A549 (cell line): ENCODE measurements at regions not wholly inside any gene's neighbourhood (a gene's known extent, or its start where the extent isn't known, plus 50 kb on each side); places are given as distances from the start of the nearest gene placed in this dataset.

Experiments used
- ATAC-seq, 2 experiments: fragments of 200-7000 bp in 1 of 2; fragments of >200 bp in 1 of 2; cut with Nextera tagmentation in 1 of 2; cut with Tn5 transposase in 1 of 2; 3 replicates each; pipeline versions ENCODE4 v1.8.0 to v1.9.1; 2018 to 2020; ENCODE audit warnings: mild to moderate bottlenecking in 1 of 2, moderate library complexity in 1 of 2
- CTCF ChIA-PET: fragments of 300-600 bp; sonication (Branson Sonifier 250); formaldehyde crosslinking; extraction: SDS; loops from one replicate; lab custom pipeline; 2021; ENCODE audit warnings: antibody characterized with exemption, inconsistent platforms; lab: Yijun Ruan, JAX
- POLR2A ChIA-PET: fragments of 350-600 bp; formaldehyde crosslinking; extraction: SDS; loops from one replicate; lab custom pipeline; 2021; ENCODE audit warnings: antibody characterized with exemption, inconsistent platforms; lab: Yijun Ruan, JAX
- DNase-seq, 2 experiments: peaks; one replicate each; pipeline versions ENCODE4 v3.0.0 to v3.0.0-alpha.2; 2011 to 2016; ENCODE audit warnings: low read depth in 1 of 2, low spot score in 1 of 2
- FAIRE-seq: peaks from 2 replicates; lab custom pipeline; 2011; peaks lifted over from hg19 to GRCh38; lab: Jason Lieb, UNC
- H3K27ac ChIP-seq, 2 experiments: fragments of >200 bp; sonication (Bioruptor Twin); formaldehyde crosslinking; 3 replicates each; pipeline ENCODE4 v1.5.1; 2016 to 2017
- H3K4me1 ChIP-seq: fragments of >200 bp; sonication (Bioruptor Twin); formaldehyde crosslinking; 3 replicates; pipeline ENCODE4 v1.6.1; 2016
- H3K4me2 ChIP-seq: fragments of >200 bp; sonication (Bioruptor Twin); formaldehyde crosslinking; 3 replicates; pipeline ENCODE4 v1.6.1; 2016
- H3K4me3 ChIP-seq: fragments of >200 bp; sonication (Bioruptor Twin); formaldehyde crosslinking; 3 replicates; pipeline ENCODE4 v1.5.1; 2016
- H3K9me3 ChIP-seq: fragments of >200 bp; sonication (Bioruptor Twin); formaldehyde crosslinking; 3 replicates; pipeline ENCODE4 v1.6.1; 2016
- ATOH8 ChIP-seq: fragments of 250-450 bp; sonication (Bioruptor Pico); IDR thresholded peaks from 2 replicates; pipeline ENCODE4 v1.5.0; 2020; ENCODE audit warnings: low read depth, mild to moderate bottlenecking, moderate library complexity
- BHLHE40 ChIP-seq: IDR thresholded peaks from 2 replicates; pipeline ENCODE4 v1.6.1; 2012; ENCODE audit warnings: low read depth, low read length, inconsistent platforms
- CBX2 ChIP-seq: fragments of 200-600 bp; sonication (generic); IDR thresholded peaks from 2 replicates; pipeline ENCODE4 v1.6.1; 2016; ENCODE audit warnings: low read depth, mild to moderate bottlenecking, borderline replicate concordance
- CEBPB ChIP-seq, 2 experiments: fragments of >200 bp in 1 of 2; sonication (Bioruptor Twin) in 1 of 2; formaldehyde crosslinking in 1 of 2; IDR thresholded peaks; 2 replicates each; pipeline ENCODE4 v1.6.1; 2012 to 2016
- CHD2 ChIP-seq: fragments of 150-350 bp; IDR thresholded peaks from 2 replicates; pipeline ENCODE4 v1.6.1; 2014; ENCODE audit warnings: low read length; ENCODE audit not compliant: partially characterized antibody
- CHD4 ChIP-seq: fragments of 200-600 bp; sonication (generic); IDR thresholded peaks from 2 replicates; pipeline ENCODE4 v1.6.1; 2016; ENCODE audit warnings: antibody characterized with exemption, mild to moderate bottlenecking, borderline replicate concordance
- E2F6 ChIP-seq: IDR thresholded peaks from 2 replicates; pipeline ENCODE4 v1.6.1; 2012; ENCODE audit warnings: low read depth, borderline replicate concordance
- HDAC2 ChIP-seq: fragments of 200-600 bp; sonication (generic); IDR thresholded peaks from 2 replicates; pipeline ENCODE4 v1.6.1; 2016
- HOXA7 ChIP-seq: fragments of 250-450 bp; sonication (Bioruptor Pico); IDR thresholded peaks from 2 replicates; pipeline ENCODE4 v1.5.0; 2020; ENCODE audit warnings: mild to moderate bottlenecking, moderate library complexity
- HOXB13 ChIP-seq: fragments of 250-450 bp; sonication (Bioruptor Pico); IDR thresholded peaks from 2 replicates; pipeline ENCODE4 v1.5.0; 2020; ENCODE audit warnings: low read depth, mild to moderate bottlenecking, moderate library complexity
- MAZ ChIP-seq: fragments of 150-350 bp; IDR thresholded peaks from 2 replicates; pipeline ENCODE4 v1.6.1; 2014; ENCODE audit warnings: antibody characterized with exemption, low read depth, low read length, borderline replicate concordance
- MYC ChIP-seq: IDR thresholded peaks from 2 replicates; pipeline ENCODE4 v1.6.1; 2012; ENCODE audit warnings: mild to moderate bottlenecking, inconsistent platforms, low read length, improper control_type of control experiment, borderline replicate concordance
- NPAS2 ChIP-seq: fragments of 250-450 bp; sonication (Bioruptor Pico); IDR thresholded peaks from 2 replicates; pipeline ENCODE4 v1.8.0; 2022; ENCODE audit warnings: mild to moderate bottlenecking, moderate library complexity, borderline replicate concordance
- NR3C1 ChIP-seq: fragments of >200 bp; sonication (Bioruptor Twin); formaldehyde crosslinking; IDR thresholded peaks from 3 replicates; pipeline ENCODE4 v1.6.1; 2017
- PHF8 ChIP-seq: fragments of 200-600 bp; sonication (generic); IDR thresholded peaks from 2 replicates; pipeline ENCODE4 v1.6.1; 2016; ENCODE audit warnings: low read depth, mild to moderate bottlenecking, antibody characterized with exemption, moderate library complexity, borderline replicate concordance
- POLR2A ChIP-seq: IDR thresholded peaks from 2 replicates; pipeline ENCODE4 v1.6.1; 2012; ENCODE audit warnings: mild to moderate bottlenecking, low read length
- RFX5 ChIP-seq: fragments of 450-650 bp; IDR thresholded peaks from 2 replicates; pipeline ENCODE4 v1.7.1; 2014; ENCODE audit warnings: antibody characterized with exemption, mild to moderate bottlenecking, moderate library complexity
- SREBF2 ChIP-seq: fragments of 450-650 bp; IDR thresholded peaks from 2 replicates; pipeline ENCODE4 v1.6.1; 2014; ENCODE audit warnings: mild to moderate bottlenecking, moderate library complexity
- TFCP2L1 ChIP-seq: fragments of 250-450 bp; sonication (Bioruptor Pico); IDR thresholded peaks from 2 replicates; pipeline ENCODE4 v1.5.0; 2021; ENCODE audit warnings: mild to moderate bottlenecking
- USF2 ChIP-seq: fragments of 450-650 bp; IDR thresholded peaks from 2 replicates; pipeline ENCODE4 v1.6.1; 2014; ENCODE audit warnings: antibody characterized with exemption
- ZNF302 ChIP-seq: fragments of 250-450 bp; sonication (Bioruptor Pico); IDR thresholded peaks from 2 replicates; pipeline ENCODE4 v1.9.0; 2021; ENCODE audit warnings: inconsistent platforms, mild to moderate bottlenecking, moderate library complexity
- WGBS: methylation state at CpG from one replicate; pipeline ENCODE4 v1.1.6; 2017; ENCODE audit errors: missing lambda C conversion rate; 5-methylcytosine and 5-hydroxymethylcytosine counted together
- TF ChIP-seq, protein P1 (sequence below): fragments of 200-600 bp; sonication (generic); IDR thresholded peaks from 2 replicates; pipeline ENCODE4 v1.6.1; 2016; ENCODE audit warnings: antibody characterized with exemption, mild to moderate bottlenecking, moderate library complexity

- H3K4me2 ChIP-seq: no peak overlapping the region
- POLR2A ChIA-PET: no interaction called here
- H3K27ac ChIP-seq: no peak overlapping the region
- H3K9me3 ChIP-seq: no peaks in the 10 kb centered on the region; the same call in 2 of the 3 replicates
- TF ChIP-seq PHF8: no peak
- no peak for TF ChIP-seq MYC
- TF ChIP-seq, protein P1, sequence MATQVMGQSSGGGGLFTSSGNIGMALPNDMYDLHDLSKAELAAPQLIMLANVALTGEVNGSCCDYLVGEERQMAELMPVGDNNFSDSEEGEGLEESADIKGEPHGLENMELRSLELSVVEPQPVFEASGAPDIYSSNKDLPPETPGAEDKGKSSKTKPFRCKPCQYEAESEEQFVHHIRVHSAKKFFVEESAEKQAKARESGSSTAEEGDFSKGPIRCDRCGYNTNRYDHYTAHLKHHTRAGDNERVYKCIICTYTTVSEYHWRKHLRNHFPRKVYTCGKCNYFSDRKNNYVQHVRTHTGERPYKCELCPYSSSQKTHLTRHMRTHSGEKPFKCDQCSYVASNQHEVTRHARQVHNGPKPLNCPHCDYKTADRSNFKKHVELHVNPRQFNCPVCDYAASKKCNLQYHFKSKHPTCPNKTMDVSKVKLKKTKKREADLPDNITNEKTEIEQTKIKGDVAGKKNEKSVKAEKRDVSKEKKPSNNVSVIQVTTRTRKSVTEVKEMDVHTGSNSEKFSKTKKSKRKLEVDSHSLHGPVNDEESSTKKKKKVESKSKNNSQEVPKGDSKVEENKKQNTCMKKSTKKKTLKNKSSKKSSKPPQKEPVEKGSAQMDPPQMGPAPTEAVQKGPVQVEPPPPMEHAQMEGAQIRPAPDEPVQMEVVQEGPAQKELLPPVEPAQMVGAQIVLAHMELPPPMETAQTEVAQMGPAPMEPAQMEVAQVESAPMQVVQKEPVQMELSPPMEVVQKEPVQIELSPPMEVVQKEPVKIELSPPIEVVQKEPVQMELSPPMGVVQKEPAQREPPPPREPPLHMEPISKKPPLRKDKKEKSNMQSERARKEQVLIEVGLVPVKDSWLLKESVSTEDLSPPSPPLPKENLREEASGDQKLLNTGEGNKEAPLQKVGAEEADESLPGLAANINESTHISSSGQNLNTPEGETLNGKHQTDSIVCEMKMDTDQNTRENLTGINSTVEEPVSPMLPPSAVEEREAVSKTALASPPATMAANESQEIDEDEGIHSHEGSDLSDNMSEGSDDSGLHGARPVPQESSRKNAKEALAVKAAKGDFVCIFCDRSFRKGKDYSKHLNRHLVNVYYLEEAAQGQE: no peak
- no peak for TF ChIP-seq ZNF302 (CRISPR knock-in tag)
- TF ChIP-seq RFX5: no peak
- no peak for TF ChIP-seq NR3C1
- TF ChIP-seq MAZ: no peak
- TF ChIP-seq POLR2A: no peak
- ATAC-seq (no peak), FAIRE-seq (no peak), DNase-seq (no peak)
- no peak overlapping the region for H3K4me3 ChIP-seq
- no peaks in the 10 kb centered on the region for H3K4me1 ChIP-seq
- CTCF ChIA-PET: no interaction called here
- WGBS: 47% methylated on average over 2 of the region's 2 CpGs
Measured at GRCh38 chr2:125318740-125319139, 1293.7 kb downstream of the CNTNAP5 start.

GRCh38 chr2:125324273-125324672 is 1299.2 kb downstream of the CNTNAP5 start:
- FAIRE-seq: no peak
- DNase-seq: no peak
- no peaks in the 10 kb centered on the region for H3K4me1 ChIP-seq
- no peak overlapping the region for H3K4me3 ChIP-seq
- no peak overlapping the region for H3K4me2 ChIP-seq
- ChIA-PET CTCF (no interaction called here), POLR2A (no interaction called here)
- TF ChIP-seq CHD4 (no peak), E2F6 (no peak), HDAC2 (no peak), CBX2 (no peak), CEBPB (IDR thresholded peaks at IDR 0.05) (no peak), MYC (no peak), TFCP2L1 (no peak), USF2 (no peak), SREBF2 (no peak), CHD2 (no peak), PHF8 (no peak), BHLHE40 (no peak), HOXA7 (CRISPR knock-in tag) (no peak), HOXB13 (no peak), NPAS2 (CRISPR knock-in tag) (no peak)
- H3K27ac ChIP-seq: no peak overlapping the region
- ATAC-seq: no peak
- H3K9me3 ChIP-seq: no peaks in the 10 kb centered on the region

DNA sequence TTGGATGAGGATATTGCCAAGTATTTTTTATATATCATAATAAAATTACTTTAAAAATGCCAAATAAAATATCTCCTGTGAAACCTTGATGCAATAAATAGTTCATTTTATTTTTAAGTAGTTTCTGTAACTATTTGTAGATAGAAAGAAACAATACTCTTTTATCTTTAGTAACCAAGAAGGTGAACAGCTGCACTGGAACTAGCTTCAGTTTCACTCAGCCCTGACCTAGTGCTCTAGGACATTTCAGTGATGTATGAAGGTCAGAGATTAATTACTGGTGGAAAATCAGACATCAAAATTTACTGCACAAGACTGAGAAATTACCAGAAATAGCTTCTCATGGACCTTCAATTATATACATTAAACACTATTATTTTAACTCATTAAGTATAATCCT is 1305.0 kb downstream of the CNTNAP5 start:
- ATAC-seq (no peak), DNase-seq (no peak), FAIRE-seq (no peak)
- CTCF ChIA-PET: no interaction called here
- H3K9me3 ChIP-seq: no peaks in the 10 kb centered on the region
- no peak overlapping the region for H3K4me2 ChIP-seq
- no peak overlapping the region for H3K27ac ChIP-seq
- TF ChIP-seq ATOH8 (CRISPR knock-in tag) (no peak), CHD4 (no peak)
- H3K4me1 ChIP-seq: no peaks in the 10 kb centered on the region
- POLR2A ChIA-PET: no interaction called here
- H3K4me3 ChIP-seq: no peak overlapping the region
